ENCODE measurements at regions not wholly inside any gene's neighbourhood (a gene's known extent, or its start where the extent isn't known, plus 50 kb on each side); places are given as distances from the start of the nearest gene placed in this dataset.

DNA sequence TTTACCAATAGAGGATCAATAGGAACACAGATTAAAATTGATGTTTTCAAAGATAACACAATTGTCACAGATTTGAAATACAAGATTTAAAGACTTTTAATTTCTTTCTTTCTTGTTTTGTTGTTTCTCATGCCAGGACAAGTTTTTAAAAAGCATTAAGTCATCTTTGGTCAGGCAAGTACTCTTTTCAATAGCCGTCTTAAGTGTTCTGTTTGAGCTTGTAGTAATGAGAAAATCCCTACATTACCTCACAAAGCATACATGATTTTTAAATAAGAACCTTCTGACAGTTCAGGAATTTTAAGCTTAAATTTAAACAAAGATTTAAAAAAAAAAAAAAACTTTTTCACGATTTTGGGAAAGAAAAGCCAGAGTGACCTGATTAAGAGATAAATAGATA, 216.3 kb upstream of the PRR20A start:
- Histone ChIP-seq H3K4me1 (ENCODE audit: insufficient read depth, low read length, poor library complexity, severe bottlenecking) (no peaks in the 10 kb centered on the region), H3K36me3 (ENCODE audit: insufficient read depth, low read length, poor library complexity, severe bottlenecking) (no peaks in the 10 kb centered on the region), H3K27ac (ENCODE audit: low read depth, low read length, poor library complexity, severe bottlenecking) (no peak overlapping the region), H3K4me3 (ENCODE audit: low read depth, low read length, poor library complexity, severe bottlenecking) (no peak overlapping the region), H3K27me3 (replicated peaks; ENCODE audit: insufficient read depth, low read depth, low read length, poor library complexity) (no peaks in the 10 kb centered on the region), H3K9me3 (ENCODE audit: low read depth, low read length, poor library complexity, severe bottlenecking) (no peaks in the 10 kb centered on the region)
- no peak for DNase-seq (ENCODE audit: low spot score)
- TF ChIP-seq, protein P1, sequence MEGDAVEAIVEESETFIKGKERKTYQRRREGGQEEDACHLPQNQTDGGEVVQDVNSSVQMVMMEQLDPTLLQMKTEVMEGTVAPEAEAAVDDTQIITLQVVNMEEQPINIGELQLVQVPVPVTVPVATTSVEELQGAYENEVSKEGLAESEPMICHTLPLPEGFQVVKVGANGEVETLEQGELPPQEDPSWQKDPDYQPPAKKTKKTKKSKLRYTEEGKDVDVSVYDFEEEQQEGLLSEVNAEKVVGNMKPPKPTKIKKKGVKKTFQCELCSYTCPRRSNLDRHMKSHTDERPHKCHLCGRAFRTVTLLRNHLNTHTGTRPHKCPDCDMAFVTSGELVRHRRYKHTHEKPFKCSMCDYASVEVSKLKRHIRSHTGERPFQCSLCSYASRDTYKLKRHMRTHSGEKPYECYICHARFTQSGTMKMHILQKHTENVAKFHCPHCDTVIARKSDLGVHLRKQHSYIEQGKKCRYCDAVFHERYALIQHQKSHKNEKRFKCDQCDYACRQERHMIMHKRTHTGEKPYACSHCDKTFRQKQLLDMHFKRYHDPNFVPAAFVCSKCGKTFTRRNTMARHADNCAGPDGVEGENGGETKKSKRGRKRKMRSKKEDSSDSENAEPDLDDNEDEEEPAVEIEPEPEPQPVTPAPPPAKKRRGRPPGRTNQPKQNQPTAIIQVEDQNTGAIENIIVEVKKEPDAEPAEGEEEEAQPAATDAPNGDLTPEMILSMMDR (conservative IDR thresholded peaks at IDR 0.05; ENCODE audit: low read depth, low read length) = no peak
- no peak for TF ChIP-seq EZH2 (IDR thresholded peaks at IDR 0.05; ENCODE audit: borderline replicate concordance, low read depth, low read length, poor library complexity, severe bottlenecking)
- ChIA-PET CTCF (no interaction called here), POLR2A (ENCODE audit: low non-redundant PET) (no interaction called here)
- intact Hi-C loops (cut with micrococcal nuclease; ENCODE audit: unreplicated experiment) = no loop called here
- BruUV-seq (replicated peaks) = no TSS peak

DNA sequence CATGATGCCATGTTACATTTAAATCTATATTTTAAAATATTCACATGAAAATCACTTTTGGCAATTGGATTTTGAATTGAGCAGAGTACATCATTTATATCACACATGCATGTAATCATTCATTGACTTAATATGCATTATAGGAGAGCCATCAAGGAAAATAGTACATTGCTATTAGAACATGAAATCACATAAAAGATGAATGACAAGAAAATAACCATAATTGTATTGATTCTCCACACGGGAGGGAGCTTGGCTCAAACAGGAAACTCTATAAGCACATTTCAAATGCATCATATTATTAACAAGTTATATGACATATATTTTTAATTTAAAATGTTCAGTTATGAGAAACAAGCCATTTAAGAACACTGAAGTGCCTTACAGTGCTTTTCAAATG, 208.6 kb upstream of the PRR20A start:
- intact Hi-C loops (cut with micrococcal nuclease; ENCODE audit: unreplicated experiment) = no loop called here
- POLR2A ChIA-PET (ENCODE audit: low non-redundant PET) = no interaction called here
- BruUV-seq (replicated peaks) = no TSS peak

DNA sequence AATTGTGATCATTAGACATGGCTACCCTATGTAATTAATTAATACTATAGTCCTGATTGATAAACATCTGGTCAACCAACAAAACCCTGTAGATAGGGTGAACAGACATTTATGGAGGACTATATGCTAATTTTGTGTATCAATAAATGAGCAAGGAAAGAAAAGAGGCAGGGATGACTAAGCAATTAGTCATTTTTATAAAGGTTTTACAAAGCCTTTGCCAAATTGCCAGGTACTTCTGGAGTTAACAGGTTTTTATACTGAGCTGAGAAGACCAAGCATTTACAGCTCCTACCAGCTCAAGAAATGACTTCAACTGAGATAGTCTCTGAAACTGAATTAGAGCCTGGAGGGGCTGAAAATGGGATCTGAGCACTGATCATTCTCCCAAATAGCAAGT, 186.8 kb upstream of the PRR20A start:
- no peaks in the 10 kb centered on the region for H3K9me3 ChIP-seq (ENCODE audit: low read depth, low read length, poor library complexity, severe bottlenecking)
- H3K27me3 ChIP-seq (replicated peaks; ENCODE audit: insufficient read depth, low read depth, low read length, poor library complexity) = no peaks in the 10 kb centered on the region
- DNase-seq (ENCODE audit: low spot score) = no peak
- no peak overlapping the region for H3K4me3 ChIP-seq (ENCODE audit: low read depth, low read length, poor library complexity, severe bottlenecking)
- intact Hi-C loops (cut with micrococcal nuclease; ENCODE audit: unreplicated experiment) = no loop called here
- no peaks in the 10 kb centered on the region for H3K36me3 ChIP-seq (ENCODE audit: insufficient read depth, low read length, poor library complexity, severe bottlenecking)
- TF ChIP-seq EZH2 (IDR thresholded peaks at IDR 0.05; ENCODE audit: borderline replicate concordance, low read depth, low read length, poor library complexity, severe bottlenecking) = no peak
- TF ChIP-seq, protein P1 (conservative IDR thresholded peaks at IDR 0.05; ENCODE audit: low read depth, low read length) = no peak
- ChIA-PET POLR2A (ENCODE audit: low non-redundant PET) (no interaction called here), CTCF (no interaction called here)
- no peak overlapping the region for H3K27ac ChIP-seq (ENCODE audit: low read depth, low read length, poor library complexity, severe bottlenecking)
- no TSS peak for BruUV-seq (replicated peaks)
- H3K4me1 ChIP-seq (ENCODE audit: insufficient read depth, low read length, poor library complexity, severe bottlenecking) = no peaks in the 10 kb centered on the region

More for the DNA sequence above, 208.6 kb upstream of the PRR20A start:
- no peaks in the 10 kb centered on the region for H3K36me3 ChIP-seq (ENCODE audit: insufficient read depth, low read length, poor library complexity, severe bottlenecking)
- H3K4me3 ChIP-seq (ENCODE audit: low read depth, low read length, poor library complexity, severe bottlenecking) = no peak overlapping the region
- H3K27me3 ChIP-seq (replicated peaks; ENCODE audit: insufficient read depth, low read depth, low read length, poor library complexity) = no peaks in the 10 kb centered on the region
- H3K4me1 ChIP-seq (ENCODE audit: insufficient read depth, low read length, poor library complexity, severe bottlenecking) = no peaks in the 10 kb centered on the region
- H3K27ac ChIP-seq (ENCODE audit: low read depth, low read length, poor library complexity, severe bottlenecking) = no peak overlapping the region
- CTCF ChIA-PET = no interaction called here
- no peaks in the 10 kb centered on the region for H3K9me3 ChIP-seq (ENCODE audit: low read depth, low read length, poor library complexity, severe bottlenecking)
- no peak for DNase-seq (ENCODE audit: low spot score)
- TF ChIP-seq, protein P1 (conservative IDR thresholded peaks at IDR 0.05; ENCODE audit: low read depth, low read length) = no peak
- no peak for TF ChIP-seq EZH2 (IDR thresholded peaks at IDR 0.05; ENCODE audit: borderline replicate concordance, low read depth, low read length, poor library complexity, severe bottlenecking)
